C4-2B (cell line): ENCODE measurements at regions not wholly inside any gene's neighbourhood (a gene's known extent, or its start where the extent isn't known, plus 50 kb on each side); places are given as distances from the start of the nearest gene placed in this dataset.

Experiments
- CTCF ChIP-seq: fragments of 450-650 bp; conservative IDR thresholded peaks from 2 replicates; pipeline ENCODE4 v1.5.1; 2017; ENCODE audit warnings: mild to moderate bottlenecking
- ZFX ChIP-seq: fragments of 450-650 bp; IDR thresholded peaks from 2 replicates; pipeline ENCODE4 v1.6.1; 2017

DNA sequence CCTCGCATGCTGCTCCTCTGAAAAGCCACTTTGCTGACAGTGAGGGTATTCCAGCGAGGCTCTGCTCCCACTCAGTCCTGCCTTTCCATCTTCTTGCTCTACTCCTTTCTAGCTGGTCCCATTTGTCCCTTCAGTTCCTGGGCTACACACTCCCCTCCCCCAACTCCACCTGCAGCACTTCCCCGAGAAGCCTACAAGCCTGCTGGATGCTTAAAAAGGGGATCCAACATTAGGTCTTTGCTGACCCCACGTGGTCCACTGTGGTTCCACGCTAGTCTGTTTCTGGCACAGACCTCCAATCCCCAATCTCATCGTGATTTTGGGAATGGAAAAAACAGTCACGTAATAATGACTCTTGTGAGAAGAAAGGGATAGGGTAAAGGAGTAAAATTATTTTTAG lies 121.6 kb upstream of the SNX19 start:
- TF ChIP-seq CTCF: no peak
- no peak for TF ChIP-seq ZFX
